Left hindlimb (tissue), 1 donor: ENCODE measurements at regions not wholly inside any gene's neighbourhood (a gene's known extent, or its start where the extent isn't known, plus 50 kb on each side); places are given as distances from the start of the nearest gene placed in this dataset.

ENCODE experiments used
- DNase-seq: peaks from one replicate; pipeline ENCODE4 v3.0.0-alpha.2; 2018

- no peak for DNase-seq
Measured at GRCh38 chr13:59607172-59607571, 556.6 kb downstream of the DIAPH3 start.

GRCh38 chr13:59607780-59608233, 555.9 kb downstream of the DIAPH3 start:
- no peak for DNase-seq

GRCh38 chr13:59609421-59609820, 554.3 kb downstream of the DIAPH3 start:
- no peak for DNase-seq
